ENCODE measurements at regions not wholly inside any gene's neighbourhood (a gene's known extent, or its start where the extent isn't known, plus 50 kb on each side); places are given as distances from the start of the nearest gene placed in this dataset.

DNA sequence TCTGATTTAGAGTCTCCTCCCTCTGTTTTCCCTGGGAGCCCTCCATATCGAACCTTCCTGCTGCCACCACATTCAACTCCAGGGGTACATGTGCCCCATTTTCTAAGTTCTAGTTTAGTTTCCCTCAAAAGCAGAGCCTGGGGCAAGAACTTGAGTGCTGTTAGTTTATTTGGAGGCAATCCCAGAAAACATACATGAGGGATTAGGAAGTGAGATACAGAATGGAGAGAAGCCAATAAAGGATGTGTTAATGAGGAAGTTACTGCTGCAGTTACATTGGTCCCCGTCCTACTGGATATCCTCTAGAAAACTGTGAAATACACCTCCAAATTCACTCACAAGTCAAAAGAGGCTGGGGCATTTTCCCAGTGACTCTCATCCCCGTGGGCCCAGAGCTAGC is 159.4 kb upstream of the SMARCA2 start:
- TF ChIP-seq POLR2A (IDR thresholded peaks at IDR 0.05; ENCODE audit: low read depth, low read length): no peak
- no peak for TF ChIP-seq POLR2AphosphoS5 (IDR thresholded peaks at IDR 0.05; ENCODE audit: low read depth, low read length)
- TF ChIP-seq TAF1 (IDR thresholded peaks at IDR 0.05; ENCODE audit: borderline replicate concordance, low read depth, low read length): no peak
